Keratinocyte (primary cell): ENCODE measurements at regions not wholly inside any gene's neighbourhood (a gene's known extent, or its start where the extent isn't known, plus 50 kb on each side); places are given as distances from the start of the nearest gene placed in this dataset.

Source experiments
- CTCF ChIP-seq, 3 experiments: IDR thresholded peaks in 1 of 3; conservative IDR thresholded peaks in 1 of 3; optimal IDR thresholded peaks in 1 of 3; 2 replicates in 2 of 3; 3 replicates in 1 of 3; pipeline versions ENCODE3 to v1.5.1; 2011; ENCODE audit warnings: low read length in 3 of 3, mild to moderate bottlenecking in 3 of 3, moderate library complexity in 2 of 3, control low read depth in 1 of 3, inconsistent platforms in 1 of 3; ENCODE audit not compliant: insufficient read depth in 2 of 3; ENCODE audit errors: extremely low read depth in 1 of 3
- EZH2 ChIP-seq: IDR thresholded peaks from one replicate; pipeline ENCODE4 v1.6.1; 2012; ENCODE audit warnings: inconsistent platforms, mild to moderate bottlenecking, low read length, moderate library complexity

DNA sequence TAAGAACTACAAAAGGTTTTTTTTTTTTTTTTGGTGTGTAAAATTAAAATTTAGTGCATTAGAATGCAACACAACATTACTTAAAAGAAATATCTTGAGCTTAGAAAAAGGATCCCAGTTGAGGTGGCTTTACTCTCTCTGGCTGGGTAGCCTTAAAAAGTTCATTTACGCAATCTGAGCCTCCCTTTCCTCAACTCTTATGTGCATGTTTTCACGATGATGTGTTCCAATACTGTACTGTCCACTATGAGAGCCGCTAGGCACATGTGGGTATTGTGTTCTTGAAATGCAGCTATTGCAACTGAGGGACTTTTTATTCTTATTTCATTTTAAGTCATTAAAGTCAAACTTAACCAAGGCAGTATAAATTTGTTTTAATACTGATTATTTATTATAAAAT lies 460.9 kb upstream of the SYT1 start:
- TF ChIP-seq CTCF (optimal IDR thresholded peaks at IDR 0.05 in 1 of 3, IDR thresholded peaks at IDR 0.05 in 1 of 3, conservative IDR thresholded peaks at IDR 0.05 in 1 of 3; ENCODE audit: extremely low read depth in 1 of 3, insufficient read depth in 2 of 3, low read length in 3 of 3) = no peak
- TF ChIP-seq EZH2 = no peak
